Limb (tissue), 2 donors: ENCODE measurements at regions not wholly inside any gene's neighbourhood (a gene's known extent, or its start where the extent isn't known, plus 50 kb on each side); places are given as distances from the start of the nearest gene placed in this dataset.
"Not testable (repeated sequence)": the region's sequence is repeated elsewhere in the genome, so short reads cannot be mapped to it uniquely, and the experiment has no call there.

Experiments used
- DNase-seq, 2 donors: peaks; one replicate each; pipeline ENCODE4 v3.0.0-alpha.2; 2016; ENCODE audit errors: extremely low spot score in 2 of 2

DNA sequence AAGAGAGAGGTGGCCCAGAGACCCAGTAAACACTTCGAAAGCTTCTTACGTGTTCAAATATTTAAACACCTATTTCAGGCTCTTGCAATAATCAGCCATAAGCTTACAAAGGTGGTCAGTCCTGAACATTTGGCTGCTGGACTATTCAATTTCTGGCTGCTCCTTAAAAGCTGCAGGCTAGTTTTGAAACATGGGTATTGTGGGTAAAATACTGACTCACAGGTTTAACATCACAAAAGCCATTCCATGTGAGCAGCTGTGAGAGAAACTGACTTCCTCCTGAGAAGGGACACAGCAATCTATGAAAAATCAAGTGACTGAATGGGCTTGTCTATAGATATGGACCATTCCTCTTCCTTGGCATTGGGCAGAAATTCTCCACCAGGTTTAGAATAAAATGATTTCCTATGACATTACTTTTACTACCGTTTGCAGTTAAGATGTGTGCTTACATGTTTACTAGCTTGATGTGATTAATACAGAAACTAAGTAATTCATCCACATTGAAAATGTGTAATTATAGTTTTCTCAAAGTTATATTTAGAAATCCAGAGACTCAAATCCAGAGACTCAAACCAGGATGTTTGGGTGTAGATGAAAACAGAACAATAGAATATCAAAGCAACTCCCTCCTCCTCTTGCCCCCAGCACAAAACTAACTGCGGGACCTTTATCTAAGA is 252.3 kb downstream of the GATA3 start:
- no peak for DNase-seq

DNA sequence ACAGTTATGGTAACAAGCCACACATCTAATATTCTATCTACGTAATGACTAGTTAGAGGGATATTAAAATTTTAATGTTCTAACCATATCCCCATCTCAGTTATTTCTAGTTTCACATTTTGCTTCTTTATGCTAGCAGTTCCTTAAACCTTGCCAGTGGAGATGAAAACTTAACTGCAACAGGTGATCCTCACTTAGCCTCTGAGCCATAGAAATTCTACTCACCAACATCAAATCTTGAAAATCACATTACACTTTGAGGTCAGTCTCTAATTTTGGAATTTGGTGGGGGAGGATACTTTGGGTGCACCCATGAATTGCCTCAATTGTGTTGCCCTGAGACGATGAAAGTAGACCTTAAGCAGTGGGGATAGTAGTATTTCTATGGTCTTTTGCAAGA is 256.4 kb downstream of the GATA3 start:
- no peak for DNase-seq

DNA sequence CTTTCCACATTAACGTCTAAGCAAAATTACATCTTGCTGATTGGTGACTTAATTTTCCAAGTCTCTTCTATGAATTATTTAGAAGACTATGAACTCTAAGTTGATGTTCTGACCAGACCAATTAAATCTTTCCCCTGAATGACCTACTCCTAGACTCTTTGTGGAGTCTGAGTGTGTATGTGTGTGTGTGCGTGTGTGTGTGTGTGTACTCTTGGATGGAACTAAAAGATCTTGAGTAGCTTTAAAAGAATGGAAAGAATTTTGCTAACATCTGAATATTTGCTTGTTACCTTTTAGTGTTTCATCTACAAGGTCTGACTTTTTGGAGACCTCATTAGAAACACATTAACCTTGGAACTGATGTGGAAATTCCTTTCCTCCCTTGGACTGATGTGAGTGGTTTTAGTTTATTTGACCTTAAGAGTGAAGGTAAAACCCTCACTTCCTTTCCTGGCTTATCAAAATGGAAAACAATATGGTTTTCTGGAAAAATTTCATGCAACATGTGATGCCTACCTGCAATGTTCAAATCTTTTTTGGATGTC is 257.1 kb downstream of the GATA3 start:
- no peak for DNase-seq

DNA sequence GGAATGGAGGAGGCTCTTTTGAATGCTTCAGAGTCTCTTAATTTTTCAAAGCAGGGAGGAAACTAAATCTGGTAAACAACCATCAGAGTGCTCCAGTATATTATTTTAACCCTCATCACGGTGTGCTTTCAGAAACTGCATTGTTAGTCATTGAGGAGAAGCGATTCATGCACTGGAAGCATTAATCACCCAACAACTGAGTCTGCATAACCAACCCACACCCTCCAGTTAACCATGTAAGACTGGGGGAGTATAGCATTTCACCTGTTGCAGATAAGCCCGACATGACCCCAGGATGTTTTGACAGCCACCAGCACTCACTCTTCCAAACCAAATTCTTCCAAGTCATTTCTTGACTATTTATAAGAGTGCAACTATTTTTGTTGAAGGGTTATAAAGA is 257.6 kb downstream of the GATA3 start:
- DNase-seq: no peak

DNA sequence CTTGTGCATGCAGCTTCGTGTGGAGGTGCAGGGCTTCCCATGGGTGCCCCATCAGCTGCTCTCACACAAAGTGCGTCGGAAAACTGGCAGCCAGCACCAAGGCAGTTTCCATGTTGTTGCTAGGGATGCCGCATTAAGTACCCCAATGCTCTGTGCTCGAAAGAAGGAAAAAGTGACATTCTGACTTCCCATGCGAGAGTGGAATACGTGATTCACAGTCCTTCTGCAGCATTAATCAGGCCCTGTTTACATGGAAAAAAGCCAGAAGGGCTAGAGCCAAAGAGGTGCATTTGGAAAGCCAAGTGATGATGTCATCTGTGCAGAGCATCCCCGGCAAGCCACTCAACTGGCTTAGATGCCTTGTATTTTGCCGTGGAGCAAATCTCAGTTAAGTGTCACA is 258.3 kb downstream of the GATA3 start:
- peak in 1 of 2 donors; percentile 55 for DNase-seq

DNA sequence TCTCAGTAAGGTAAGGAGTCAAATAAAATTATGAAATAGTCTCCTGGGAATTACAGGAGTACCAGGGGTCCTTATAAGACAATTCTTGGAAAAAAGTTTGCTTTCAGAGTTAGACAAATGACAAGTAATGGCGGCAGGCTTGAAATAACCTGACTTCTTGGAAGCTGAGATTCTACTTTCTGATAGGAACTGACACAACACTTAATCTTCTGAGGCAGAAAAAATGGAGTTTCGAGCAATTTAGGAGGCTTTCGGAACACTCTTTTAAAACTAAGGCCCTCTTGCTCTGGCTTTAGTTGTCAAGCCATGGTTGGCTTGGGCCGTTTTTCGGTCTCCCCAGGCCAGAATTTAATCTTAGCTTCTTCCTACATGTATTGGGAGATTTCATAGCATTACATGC is 260.0 kb downstream of the GATA3 start:
- no peak for DNase-seq

DNA sequence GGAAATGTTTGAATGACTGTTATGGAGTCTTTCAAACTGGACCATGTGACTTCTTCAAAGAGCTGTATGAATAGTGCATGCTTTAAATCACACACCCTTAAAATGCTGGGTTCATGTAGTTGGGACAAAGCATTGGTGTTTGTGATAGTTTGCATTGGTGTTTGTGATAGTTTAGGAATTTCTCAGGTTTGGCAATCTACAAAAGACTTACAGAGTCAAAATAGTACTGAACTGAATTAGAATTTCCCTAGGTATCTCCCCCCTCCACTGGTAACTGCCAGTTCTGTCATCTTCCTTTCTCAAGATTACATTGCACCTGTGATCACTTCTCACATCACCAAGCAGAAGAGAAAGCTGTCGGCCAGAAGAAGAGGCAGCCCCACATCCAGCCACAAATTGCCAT is 261.1 kb downstream of the GATA3 start:
- no peak for DNase-seq

DNA sequence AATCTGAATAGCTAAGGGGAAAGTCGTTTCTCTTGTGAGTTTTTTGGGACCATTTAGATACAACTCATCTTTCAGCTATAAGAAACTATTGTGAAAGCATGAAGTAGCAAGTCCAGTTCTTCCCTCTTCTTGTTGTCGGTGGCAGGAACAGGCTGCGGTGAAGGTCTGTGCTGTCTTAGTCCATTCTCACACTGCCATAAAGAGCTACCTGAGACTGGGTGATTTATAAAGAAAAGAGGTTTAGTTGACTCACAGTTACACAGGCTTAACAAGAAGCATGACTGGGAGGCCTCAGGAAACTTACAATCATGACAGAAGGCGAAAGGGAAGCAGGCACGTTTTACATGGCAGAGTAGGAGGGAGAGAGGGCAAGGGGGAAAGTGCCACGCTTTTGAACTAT is 261.8 kb downstream of the GATA3 start:
- DNase-seq: no peak

DNA sequence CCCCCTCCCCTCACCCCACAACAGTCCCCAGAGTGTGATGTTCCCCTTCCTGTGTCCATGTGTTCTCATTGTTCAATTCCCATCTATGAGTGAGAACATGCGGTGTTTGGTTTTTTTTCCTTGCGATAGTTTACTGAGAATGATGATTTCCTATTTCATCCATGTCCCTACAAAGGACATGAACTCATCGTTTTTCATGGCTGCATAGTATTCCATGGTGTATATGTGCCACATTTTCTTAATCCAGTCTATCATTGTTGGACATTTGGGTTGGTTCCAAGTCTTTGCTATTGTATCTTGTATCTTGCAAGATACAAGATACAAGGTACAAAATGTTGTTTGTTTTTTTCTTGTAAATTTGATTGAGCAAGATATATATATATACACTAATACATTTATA is 263.9 kb downstream of the GATA3 start:
- not testable (repeated sequence) for DNase-seq

DNA sequence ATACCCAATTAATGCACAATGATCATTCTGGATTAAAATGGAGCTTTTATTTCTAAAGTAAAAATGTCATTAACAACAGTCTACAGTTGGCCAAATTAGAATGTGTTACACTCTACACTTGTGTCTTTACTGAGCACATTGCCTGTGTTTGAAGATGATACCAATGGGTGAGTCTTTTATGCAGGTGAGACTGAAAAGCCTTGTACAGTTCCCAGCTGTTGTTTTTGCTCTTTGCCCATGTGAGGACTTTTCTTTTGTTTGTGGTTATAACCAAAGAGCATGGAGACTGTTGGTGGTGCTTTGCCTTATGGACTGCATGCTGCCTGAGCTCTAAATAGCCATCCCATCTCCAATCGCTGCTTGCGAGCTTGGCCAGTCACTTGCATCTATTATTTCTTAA is 264.5 kb downstream of the GATA3 start:
- no peak for DNase-seq

DNA sequence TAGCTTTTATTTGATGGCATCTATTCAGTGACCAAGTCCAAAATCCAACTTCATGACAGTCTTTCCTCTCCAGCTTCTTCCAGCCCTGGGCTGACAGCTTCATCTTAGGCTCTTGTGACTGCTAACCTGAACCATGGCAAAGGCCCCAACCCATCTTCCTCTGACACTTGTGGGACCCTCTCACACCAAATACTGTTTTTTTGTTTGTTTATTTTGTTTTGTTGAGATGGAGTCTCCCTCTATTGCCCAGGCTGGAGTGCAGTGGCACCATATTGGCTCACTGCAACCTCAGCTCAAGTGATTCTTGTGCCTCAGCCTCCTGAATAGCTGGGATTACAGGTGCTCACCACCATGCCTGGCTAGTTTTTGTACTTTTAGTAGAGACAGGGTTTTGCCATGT is 265.2 kb downstream of the GATA3 start:
- DNase-seq: no peak

DNA sequence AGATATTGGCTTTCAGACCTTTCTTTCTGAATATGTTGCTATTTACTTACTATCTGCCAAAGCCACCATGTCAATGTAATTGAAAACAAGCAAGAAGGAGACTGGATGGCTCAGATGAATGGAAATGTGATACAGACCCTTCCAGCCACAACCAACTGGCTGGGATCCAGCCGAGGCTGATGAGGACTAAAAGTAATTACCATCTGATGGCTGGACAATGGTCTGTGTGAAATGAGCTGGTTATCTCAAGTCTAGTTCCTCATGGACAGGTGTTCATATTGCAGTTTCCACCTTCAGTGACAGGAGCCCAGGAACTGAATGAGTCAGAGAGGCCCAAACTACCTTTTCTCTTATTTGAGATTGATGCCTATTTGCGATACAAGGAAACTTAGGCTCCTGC is 267.5 kb downstream of the GATA3 start:
- no peak for DNase-seq

DNA sequence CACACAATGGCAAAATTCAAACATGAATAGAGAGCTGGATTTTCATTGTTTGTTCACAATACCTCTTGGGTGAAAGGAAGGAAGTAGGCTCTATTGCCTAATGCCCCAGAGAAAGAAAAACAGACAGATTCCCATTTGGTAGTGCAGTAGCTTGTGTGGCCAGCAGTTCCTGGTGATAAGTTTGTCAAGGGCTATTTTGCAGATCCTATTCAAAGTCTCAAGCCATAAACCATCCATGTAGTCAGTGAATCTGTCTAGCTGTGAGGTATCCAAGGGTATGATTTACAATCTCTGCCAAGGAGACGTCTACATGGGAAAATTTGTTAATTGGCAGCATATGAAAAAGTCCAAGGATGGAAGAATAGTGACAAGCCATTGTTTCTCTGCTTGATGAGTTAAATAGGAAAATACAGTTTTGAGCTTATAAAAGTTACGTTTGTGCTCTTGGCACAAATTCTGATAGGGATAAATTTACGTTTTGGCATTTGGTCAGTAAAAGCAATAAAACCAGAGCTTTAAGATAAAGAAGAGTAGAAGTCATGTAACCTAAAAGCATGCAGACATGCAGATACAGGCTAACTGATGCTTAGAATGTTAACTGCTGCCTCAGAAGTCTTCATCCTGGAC is 269.1 kb downstream of the GATA3 start:
- no peak for DNase-seq

DNA sequence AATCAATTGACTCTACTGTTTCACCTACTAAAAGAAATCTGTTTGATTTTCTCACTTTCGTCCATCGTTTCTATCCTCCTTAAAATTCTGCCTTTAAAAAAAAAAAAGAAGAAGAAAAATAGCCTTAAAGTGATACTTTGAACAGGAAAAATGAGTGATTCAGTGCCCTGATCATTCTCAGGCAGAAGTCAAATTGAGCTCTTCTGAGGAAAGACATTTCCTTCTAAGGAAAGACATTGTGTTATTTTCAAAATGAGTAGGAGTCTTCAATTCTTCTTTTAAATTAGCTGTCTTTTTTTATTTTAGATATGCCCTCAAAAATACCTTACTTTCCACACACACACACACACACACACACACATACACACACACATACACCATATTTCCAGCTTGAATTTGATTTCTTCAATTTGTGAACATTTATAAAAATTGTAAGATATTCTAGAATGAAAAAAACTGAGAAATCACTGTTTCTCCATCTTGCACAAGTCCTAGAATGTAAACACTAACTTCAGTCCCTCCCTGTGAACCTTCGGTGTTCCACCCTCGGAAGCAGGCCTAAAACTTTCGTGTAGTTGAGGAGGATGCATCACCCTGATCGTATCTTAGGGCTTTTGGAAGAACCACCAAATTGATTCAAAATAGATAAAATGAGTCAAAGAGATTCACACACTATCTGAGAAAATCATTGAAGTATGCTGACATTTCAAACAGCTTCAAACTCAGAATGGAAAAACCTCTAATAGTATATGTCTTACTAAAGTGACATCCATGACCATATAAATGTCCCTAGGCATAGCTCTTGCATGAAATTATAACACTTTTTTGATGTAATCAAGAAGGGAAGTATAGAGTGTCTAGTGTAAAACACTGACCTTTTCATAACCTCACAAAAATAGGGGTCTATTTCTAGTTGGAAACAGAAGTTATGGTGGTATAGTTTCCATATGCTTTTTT is 270.8 kb downstream of the GATA3 start:
- no peak for DNase-seq

DNA sequence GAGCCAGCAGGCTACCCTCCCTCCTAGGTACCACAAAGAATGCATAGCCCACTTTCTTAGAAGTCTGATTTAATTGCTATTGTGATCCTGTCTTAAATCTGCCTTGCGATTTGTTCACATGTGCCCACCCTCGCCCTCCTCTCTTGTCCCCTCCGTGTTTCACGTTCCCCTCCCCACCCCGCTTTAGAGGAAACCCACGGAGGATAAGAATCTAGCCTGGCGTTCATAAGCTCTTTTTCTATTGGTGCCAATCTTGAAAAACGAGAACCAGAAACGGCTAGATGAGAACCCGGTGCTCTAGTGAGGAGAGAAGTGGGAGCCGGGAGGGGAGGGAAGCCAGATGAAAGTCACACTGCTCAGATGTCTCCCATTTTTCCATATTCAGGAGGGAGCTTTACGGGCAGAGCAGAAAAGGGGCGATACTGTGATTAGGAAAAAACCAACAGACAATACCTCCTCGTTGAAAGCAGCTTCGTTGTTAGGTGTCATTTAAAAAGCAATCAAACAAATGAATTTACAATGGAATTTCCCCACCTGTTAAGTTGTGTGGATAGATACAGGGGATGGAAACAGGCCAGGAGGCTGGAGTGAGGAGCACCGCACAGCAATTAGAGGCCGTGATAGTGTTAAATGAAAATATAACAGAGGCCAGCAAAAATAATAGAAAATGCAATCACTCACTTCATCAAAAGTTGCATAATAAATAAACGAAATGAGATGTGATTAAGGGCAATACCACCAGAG is 272.1 kb downstream of the GATA3 start:
- no peak for DNase-seq

DNA sequence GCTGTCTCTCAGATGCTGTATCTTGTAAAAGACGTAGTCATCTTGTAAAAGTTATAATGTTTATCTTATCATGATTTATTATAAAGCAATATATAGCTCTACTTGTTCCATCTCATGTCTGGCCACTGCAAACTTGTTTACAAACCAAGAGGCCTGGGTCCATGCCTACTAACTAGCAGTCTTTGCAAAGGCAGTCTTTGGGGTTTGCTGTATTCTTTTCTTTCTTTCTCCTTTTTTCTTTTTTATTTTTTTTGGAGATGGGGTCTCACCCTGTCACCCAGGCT is 272.6 kb downstream of the GATA3 start:
- no peak for DNase-seq

DNA sequence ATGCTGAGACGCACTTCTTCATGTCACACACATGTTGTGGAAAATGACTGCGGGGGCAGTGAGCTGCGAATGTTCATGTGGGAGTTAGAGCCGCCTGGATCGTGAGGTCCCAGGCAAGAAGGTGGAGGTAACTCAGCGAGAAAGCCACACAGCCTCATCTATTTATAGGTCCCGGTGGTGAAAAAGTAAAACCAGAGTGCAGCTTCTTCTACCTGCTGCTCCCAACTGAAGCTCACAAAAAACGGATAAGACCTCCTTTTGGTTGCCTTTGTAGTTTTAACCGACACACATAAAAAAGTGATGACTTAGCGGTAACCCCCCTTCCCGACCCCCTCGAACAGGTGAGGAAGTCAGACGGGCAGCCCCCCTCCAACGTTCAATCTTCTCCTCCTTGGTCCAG is 276.9 kb downstream of the GATA3 start:
- DNase-seq: no peak

DNA sequence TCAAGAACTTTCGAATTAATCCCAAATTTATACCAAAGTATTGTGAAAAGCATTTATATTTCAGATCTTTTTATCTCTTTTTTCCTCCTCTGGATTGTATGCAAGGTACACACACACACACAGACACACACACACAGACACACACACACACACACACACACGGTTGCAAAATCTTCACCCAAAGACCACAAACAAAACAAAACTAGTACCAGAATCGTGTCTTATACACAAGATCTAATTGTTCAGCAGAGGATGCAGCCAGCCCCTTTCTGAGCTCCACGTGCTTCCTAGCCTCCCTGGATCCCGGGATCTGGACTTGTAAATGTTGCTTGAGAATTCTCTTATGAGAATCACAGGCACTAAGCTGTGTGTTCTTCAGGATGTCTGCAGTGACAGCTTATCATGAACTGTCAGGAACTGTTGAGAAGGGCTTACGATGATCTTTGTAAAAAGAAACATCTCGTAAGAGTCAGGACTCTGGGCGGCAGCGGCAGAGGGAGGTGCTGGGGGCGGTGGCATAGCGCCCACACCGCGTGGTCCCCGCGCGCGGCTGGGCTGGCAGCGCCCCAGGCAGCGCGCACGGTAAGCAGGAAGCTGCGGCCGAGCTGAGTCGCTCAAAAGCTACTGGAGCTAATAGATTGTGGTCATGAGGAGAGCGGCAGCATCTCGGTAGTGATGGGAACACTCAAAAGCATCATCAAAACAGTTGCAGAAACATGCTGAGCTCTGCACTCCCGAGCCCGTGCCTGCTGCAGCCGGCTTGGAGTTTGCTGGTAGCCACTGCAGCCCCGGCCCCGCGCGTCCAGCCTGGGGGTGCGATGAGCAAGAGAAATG is 277.6 kb downstream of the GATA3 start:
- DNase-seq: peak; percentile 60 to 72

DNA sequence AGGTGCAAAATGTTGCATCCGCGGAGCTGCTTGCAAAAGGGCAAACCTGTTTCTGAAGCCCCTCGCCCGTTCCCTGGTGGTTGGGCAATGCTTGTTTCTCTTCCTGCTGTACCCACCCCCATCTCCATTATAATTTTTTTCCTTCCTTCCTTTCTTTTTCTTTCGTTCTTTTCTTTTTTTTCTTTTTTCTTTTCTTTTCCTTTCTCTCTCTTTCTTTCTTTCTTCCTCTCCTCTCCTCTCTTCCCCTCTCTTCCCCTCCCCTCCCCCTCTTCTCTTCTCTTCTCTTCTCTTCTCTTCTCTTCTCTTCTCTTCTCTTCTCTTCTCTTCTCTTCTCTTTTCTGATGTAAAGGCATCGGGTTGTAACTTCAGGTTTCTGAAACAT is 278.2 kb downstream of the GATA3 start:
- no peak for DNase-seq

DNA sequence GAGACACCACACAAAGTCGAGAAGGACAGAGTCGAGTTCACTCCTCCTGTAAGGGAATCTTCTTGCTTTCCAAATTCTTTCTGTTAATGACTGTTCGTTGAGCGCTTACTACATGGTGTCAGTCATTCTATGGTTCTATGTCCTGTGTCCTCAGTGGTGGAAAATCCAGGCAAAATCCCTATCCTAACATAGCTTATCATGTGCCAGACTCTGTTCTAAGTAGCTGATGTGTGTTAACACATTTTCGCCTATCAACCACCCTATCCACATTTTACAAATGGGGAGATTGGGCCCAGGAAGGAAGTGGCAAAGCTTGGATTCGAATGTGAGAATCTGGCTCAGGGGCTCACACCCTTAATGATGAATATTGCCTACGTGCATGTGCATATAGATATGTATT is 280.1 kb downstream of the GATA3 start:
- no peak for DNase-seq
